Large intestine (tissue), 3 donors: ENCODE measurements at regions not wholly inside any gene's neighbourhood (a gene's known extent, or its start where the extent isn't known, plus 50 kb on each side); places are given as distances from the start of the nearest gene placed in this dataset.

Experiments used
- DNase-seq, 2 donors: peaks; one replicate each; pipeline versions ENCODE4 v3.0.0 to v3.0.0-alpha.2; 2013
- H3K27ac ChIP-seq: one replicate; pipeline ENCODE4 v1.5.1; 2013; ENCODE audit warnings: low read length
- H3K27me3 ChIP-seq: 2 replicates; pipeline ENCODE4 v1.6.1; 2013; ENCODE audit warnings: low read length; ENCODE audit not compliant: control insufficient read depth, insufficient read depth
- H3K36me3 ChIP-seq: 2 replicates; pipeline ENCODE4 v1.6.1; 2013; ENCODE audit warnings: low read length; ENCODE audit not compliant: control insufficient read depth, insufficient read depth
- H3K4me1 ChIP-seq: one replicate; pipeline ENCODE4 v1.6.1; 2013; ENCODE audit warnings: low read length; ENCODE audit not compliant: control insufficient read depth, insufficient read depth
- H3K4me3 ChIP-seq: one replicate; pipeline ENCODE4 v1.5.1; 2013; ENCODE audit warnings: low read length
- H3K9me3 ChIP-seq: one replicate; pipeline ENCODE4 v1.6.1; 2013; ENCODE audit warnings: mild to moderate bottlenecking, low read depth, low read length, moderate library complexity; ENCODE audit not compliant: control insufficient read depth
- WGBS: methylation state at CpG from one replicate; pipeline ENCODE4 v1.1.5; 2013; ENCODE audit warnings: low lambda C conversion rate; ENCODE audit not compliant: insufficient coverage; 5-methylcytosine and 5-hydroxymethylcytosine counted together

DNA sequence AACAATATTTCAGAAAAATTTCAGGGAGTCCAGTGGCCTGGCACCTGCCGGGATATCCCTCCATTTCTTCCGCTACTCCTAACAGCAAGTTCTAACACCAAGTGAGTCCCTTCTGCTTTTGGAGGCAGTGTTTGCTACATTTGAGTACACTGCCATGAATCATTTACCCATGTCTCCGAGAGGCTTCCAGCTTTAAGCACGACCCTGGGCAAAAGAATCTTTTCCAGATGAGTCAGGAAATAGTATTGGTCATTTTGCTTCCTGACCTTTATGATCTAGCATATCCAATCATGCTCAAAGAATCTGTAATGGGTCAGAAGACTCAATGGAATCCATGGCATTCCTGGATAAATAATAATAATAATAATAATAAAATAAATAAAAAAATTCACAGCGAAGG lies 60.7 kb upstream of the FMN2 start:
- no peak overlapping the region for H3K27ac ChIP-seq
- H3K27me3 ChIP-seq: no peaks in the 10 kb centered on the region
- H3K4me1 ChIP-seq: no peaks in the 10 kb centered on the region
- WGBS: 100% methylated on average over 1 of the region's 5 CpGs
- no peak for DNase-seq
- no peak overlapping the region for H3K4me3 ChIP-seq
- no peaks in the 10 kb centered on the region for H3K9me3 ChIP-seq
- no peaks in the 10 kb centered on the region for H3K36me3 ChIP-seq

DNA sequence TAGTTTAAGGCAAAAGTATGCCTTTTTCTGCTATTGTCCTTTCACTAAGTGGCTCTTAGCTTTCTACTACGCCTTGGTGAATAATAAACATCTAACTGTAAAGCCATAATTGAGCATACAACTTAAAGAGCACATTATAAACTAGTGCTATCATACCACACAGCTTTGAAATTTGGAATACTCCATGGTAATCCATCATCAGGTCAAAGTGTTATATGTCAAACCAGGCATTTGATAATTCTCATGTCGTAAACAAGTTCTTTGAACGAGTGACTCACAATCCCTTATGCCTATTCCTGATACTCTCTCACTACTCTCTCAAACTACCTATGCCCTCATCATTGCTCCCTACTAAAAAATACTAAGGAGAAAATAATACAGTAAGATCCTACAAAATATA lies 60.3 kb upstream of the FMN2 start:
- H3K27me3 ChIP-seq: no peaks in the 10 kb centered on the region
- no CpG with 5 or more reads among the region's 3 CpGs for WGBS
- H3K4me3 ChIP-seq: no peak overlapping the region
- no peaks in the 10 kb centered on the region for H3K4me1 ChIP-seq
- H3K9me3 ChIP-seq: no peaks in the 10 kb centered on the region
- H3K36me3 ChIP-seq: no peaks in the 10 kb centered on the region
- no peak for DNase-seq
- H3K27ac ChIP-seq: no peak overlapping the region

DNA sequence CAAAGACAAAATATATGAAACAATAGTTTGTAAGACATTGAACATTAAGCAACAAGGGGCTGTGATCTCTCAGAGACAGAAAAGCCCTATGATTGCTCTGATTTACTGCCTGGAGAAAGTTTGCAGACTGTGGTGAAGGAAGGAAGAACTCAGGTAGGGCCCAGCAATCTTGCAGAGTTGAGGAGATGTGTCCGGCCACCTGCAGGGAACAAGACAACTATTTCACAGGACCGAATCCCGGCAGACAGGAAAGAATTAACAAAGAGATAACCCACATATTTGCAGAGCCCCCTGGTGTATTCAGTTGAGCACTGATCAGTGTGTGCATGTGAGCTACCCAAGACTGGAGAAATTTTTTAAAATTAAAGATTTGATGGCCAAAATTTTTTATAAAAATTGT lies 58.3 kb upstream of the FMN2 start:
- Histone ChIP-seq H3K4me1 (no peaks in the 10 kb centered on the region), H3K27ac (no peak overlapping the region), H3K36me3 (no peaks in the 10 kb centered on the region), H3K4me3 (no peak overlapping the region), H3K27me3 (no peaks in the 10 kb centered on the region), H3K9me3 (no peaks in the 10 kb centered on the region)
- no CpG with 5 or more reads among the region's 3 CpGs for WGBS
- DNase-seq: no peak

DNA sequence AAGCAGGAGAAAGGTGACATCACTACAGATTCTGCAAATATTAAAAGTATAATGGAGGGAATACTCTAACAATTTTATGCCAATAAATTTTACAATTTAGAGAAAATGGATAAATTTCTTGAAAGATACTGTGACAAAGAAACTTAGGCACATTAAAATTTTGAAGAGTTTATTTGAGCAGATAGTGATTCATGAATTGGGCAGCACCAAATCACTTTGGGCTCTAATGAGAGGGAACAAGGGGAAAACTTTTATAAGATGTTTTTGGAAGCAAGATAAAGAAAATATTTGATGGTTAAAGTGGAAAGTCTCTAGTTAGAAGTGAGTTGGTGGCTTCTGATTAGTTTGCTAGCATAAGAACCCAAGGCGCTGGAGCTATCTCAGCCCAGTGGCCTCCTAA lies 55.2 kb upstream of the FMN2 start:
- H3K4me3 ChIP-seq: no peak overlapping the region
- H3K4me1 ChIP-seq: no peaks in the 10 kb centered on the region
- no CpG with 5 or more reads among the region's 1 CpG for WGBS
- no peaks in the 10 kb centered on the region for H3K27me3 ChIP-seq
- DNase-seq: no peak
- no peaks in the 10 kb centered on the region for H3K9me3 ChIP-seq
- no peaks in the 10 kb centered on the region for H3K36me3 ChIP-seq
- H3K27ac ChIP-seq: no peak overlapping the region
